ENCODE measurements at regions not wholly inside any gene's neighbourhood (a gene's known extent, or its start where the extent isn't known, plus 50 kb on each side); places are given as distances from the start of the nearest gene placed in this dataset.

DNA sequence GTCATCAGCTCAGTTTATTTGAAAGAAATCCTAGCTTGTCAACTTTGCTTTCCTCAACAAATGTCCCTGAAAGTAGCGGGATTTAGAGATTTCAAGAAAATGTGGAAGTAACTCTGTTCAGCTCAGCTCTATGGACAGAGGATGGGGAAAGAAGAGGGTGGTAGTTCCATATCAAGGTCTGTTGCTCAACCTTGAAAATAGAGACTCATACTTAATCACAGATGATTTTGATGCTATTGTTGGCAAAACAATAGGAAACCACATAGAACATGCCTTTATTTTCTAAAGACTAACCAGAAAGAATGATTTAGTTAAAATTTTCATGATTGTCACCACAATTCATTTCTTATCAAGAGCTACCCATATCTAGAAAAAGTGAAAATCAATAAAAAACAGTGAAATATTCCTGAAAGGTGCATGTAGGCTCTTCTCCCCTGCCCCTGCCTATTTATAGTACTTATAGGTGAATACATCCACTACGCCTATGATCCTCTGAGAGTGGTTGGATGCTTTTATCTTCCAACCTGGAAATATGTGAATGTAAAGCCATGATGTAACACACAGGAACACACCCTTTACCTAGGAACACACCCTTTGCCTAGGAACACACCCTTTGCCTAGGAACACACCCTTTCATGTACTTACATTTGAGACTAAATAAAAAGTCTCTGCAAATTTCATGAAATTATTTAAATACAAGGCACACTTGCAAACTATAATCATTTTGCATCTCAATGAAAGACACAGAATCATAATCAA lies 65.8 kb downstream of the ETAA1 start:
- no peaks in the 10 kb centered on the region for H3K36me3 ChIP-seq (ENCODE audit: control insufficient read depth in 3 of 3, insufficient read depth in 2 of 3, low read depth in 1 of 3, low read length in 3 of 3)
- no peak overlapping the region for H3K27ac ChIP-seq (ENCODE audit: low read depth in 1 of 3, low read length in 2 of 3)
- DNase-seq: peak in 1 of 2 donors; percentile 18
- FAIRE-seq: no peak
- WGBS, 3 donors: 77 to 88% (median 81%) methylated on average over 2 of the region's 2 CpGs
- H3K4me3 ChIP-seq (ENCODE audit: low read depth in 1 of 3, low read length in 3 of 3): no peak overlapping the region
- H3K4me1 ChIP-seq (ENCODE audit: control insufficient read depth in 3 of 3, insufficient read depth in 2 of 3, low read depth in 1 of 3, low read length in 2 of 3): no peaks in the 10 kb centered on the region
- H3K9me3 ChIP-seq (ENCODE audit: control insufficient read depth in 2 of 2, insufficient read depth in 1 of 2, low read depth in 1 of 2, low read length in 1 of 2): no peaks in the 10 kb centered on the region
- H3K27me3 ChIP-seq (ENCODE audit: control insufficient read depth in 3 of 3, insufficient read depth in 3 of 3, low read length in 3 of 3): no peaks in the 10 kb centered on the region

DNA sequence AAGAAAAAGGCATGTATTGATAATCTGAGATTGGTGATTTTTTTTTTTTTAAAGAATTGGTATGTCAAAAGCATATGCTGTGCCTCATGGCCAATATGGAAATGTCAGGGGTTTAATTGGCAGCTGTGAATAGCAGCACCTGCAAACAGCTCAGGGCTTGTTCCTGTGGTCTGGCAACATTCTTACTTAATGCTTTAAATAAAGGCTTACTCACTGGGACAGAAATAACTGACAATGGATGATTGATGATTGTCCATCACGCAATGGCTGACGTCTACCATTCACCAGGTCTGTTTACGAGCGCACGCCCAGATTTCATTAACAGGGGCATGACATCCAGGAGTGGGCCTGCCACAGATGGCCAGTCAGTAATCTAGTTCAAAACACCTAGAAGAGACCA lies 66.7 kb downstream of the ETAA1 start:
- no peak for DNase-seq

DNA sequence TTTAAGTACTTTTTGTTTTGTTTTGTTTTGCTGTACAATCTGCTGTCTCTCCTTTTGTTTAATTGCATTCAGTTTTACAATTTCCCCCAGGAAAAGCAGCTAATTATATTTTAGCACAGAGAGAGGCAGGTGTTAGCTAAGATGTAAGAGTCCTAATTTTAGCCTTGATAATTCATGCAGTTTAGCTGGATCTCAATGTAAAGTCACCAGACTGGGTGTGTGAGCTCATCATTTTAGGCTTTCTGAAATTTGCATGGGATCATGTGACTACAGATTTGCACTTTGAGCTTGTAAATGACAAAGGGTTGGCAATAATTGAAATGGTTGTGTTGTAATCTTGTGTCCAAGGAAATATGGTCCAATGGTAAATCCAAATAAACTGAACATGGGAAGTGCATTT lies 68.5 kb downstream of the ETAA1 start:
- H3K4me1 ChIP-seq (ENCODE audit: control insufficient read depth in 3 of 3, insufficient read depth in 2 of 3, low read depth in 1 of 3, low read length in 2 of 3): no peaks in the 10 kb centered on the region
- no peaks in the 10 kb centered on the region for H3K36me3 ChIP-seq (ENCODE audit: control insufficient read depth in 3 of 3, insufficient read depth in 2 of 3, low read depth in 1 of 3, low read length in 3 of 3)
- peak in 1 of 2 donors; percentile 3 for DNase-seq
- no peaks in the 10 kb centered on the region for H3K27me3 ChIP-seq (ENCODE audit: control insufficient read depth in 3 of 3, insufficient read depth in 3 of 3, low read length in 3 of 3)
- no peak for FAIRE-seq
- H3K4me3 ChIP-seq (ENCODE audit: low read depth in 1 of 3, low read length in 3 of 3): no peak overlapping the region
- no peak overlapping the region for H3K27ac ChIP-seq (ENCODE audit: low read depth in 1 of 3, low read length in 2 of 3)
- H3K9me3 ChIP-seq (ENCODE audit: control insufficient read depth in 2 of 2, insufficient read depth in 1 of 2, low read depth in 1 of 2, low read length in 1 of 2): no peaks in the 10 kb centered on the region

More for the DNA sequence above, 66.7 kb downstream of the ETAA1 start:
- Histone ChIP-seq H3K36me3 (ENCODE audit: control insufficient read depth in 3 of 3, insufficient read depth in 2 of 3, low read depth in 1 of 3, low read length in 3 of 3) (no peaks in the 10 kb centered on the region), H3K4me1 (ENCODE audit: control insufficient read depth in 3 of 3, insufficient read depth in 2 of 3, low read depth in 1 of 3, low read length in 2 of 3) (no peaks in the 10 kb centered on the region), H3K9me3 (ENCODE audit: control insufficient read depth in 2 of 2, insufficient read depth in 1 of 2, low read depth in 1 of 2, low read length in 1 of 2) (no peaks in the 10 kb centered on the region), H3K4me3 (ENCODE audit: low read depth in 1 of 3, low read length in 3 of 3) (no peak overlapping the region), H3K27ac (ENCODE audit: low read depth in 1 of 3, low read length in 2 of 3) (no peak overlapping the region), H3K27me3 (ENCODE audit: control insufficient read depth in 3 of 3, insufficient read depth in 3 of 3, low read length in 3 of 3) (no peaks in the 10 kb centered on the region)
- WGBS, 3 donors: 67 to 77% (median 76%) methylated on average over 5 of the region's 5 CpGs
- FAIRE-seq: no peak

DNA sequence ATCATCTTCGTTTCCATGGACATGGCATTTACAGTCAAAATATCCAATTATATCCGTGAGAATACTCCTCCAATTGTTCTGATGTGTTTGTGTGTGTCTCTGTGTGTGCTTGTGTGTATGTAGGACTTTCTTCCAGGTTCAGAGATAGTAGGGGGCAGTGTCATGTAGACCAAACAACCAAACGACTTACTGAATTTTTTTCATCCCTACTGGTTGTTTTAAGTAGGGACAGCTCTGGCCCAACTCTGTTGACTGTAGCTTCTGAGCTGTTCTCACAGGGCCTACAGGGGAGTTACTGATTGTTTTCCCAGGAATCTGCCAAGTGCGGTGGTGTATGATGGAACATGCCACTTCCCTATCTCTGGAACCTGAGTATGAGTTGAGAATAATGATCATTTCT lies 69.6 kb downstream of the ETAA1 start:
- 50 to 61% (median 55%) methylated on average over 4 of the region's 4 CpGs for WGBS, 3 donors
- H3K27ac ChIP-seq (ENCODE audit: low read depth in 1 of 3, low read length in 2 of 3): no peak overlapping the region
- no peak for FAIRE-seq
- H3K4me1 ChIP-seq (ENCODE audit: control insufficient read depth in 3 of 3, insufficient read depth in 2 of 3, low read depth in 1 of 3, low read length in 2 of 3): no peaks in the 10 kb centered on the region
- no peak overlapping the region for H3K4me3 ChIP-seq (ENCODE audit: low read depth in 1 of 3, low read length in 3 of 3)
- H3K27me3 ChIP-seq (ENCODE audit: control insufficient read depth in 3 of 3, insufficient read depth in 3 of 3, low read length in 3 of 3): no peaks in the 10 kb centered on the region
- DNase-seq: no peak
- no peaks in the 10 kb centered on the region for H3K9me3 ChIP-seq (ENCODE audit: control insufficient read depth in 2 of 2, insufficient read depth in 1 of 2, low read depth in 1 of 2, low read length in 1 of 2)
- no peaks in the 10 kb centered on the region for H3K36me3 ChIP-seq (ENCODE audit: control insufficient read depth in 3 of 3, insufficient read depth in 2 of 3, low read depth in 1 of 3, low read length in 3 of 3)

DNA sequence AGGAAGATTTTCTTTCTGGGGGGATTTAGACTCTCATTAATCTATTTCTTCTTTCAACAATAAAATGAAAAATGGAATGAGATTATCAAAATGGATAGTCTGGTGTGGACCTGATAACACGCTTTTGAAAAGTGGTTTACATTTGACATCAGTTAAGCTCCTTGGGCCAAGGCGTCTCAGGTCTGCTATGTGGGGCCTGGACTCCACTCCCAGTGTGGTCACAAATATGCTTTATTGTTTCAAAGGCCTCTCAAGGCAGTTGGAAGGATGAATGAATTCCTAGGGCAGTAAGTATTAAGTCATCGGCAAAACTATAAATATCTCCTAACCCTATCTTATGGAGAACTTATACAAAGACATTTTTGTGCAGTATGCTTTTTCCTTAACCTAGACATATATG lies 74.5 kb downstream of the ETAA1 start:
- DNase-seq (no peak), FAIRE-seq (no peak)
- Histone ChIP-seq H3K36me3 (ENCODE audit: control insufficient read depth in 3 of 3, insufficient read depth in 2 of 3, low read depth in 1 of 3, low read length in 3 of 3) (no peaks in the 10 kb centered on the region), H3K27ac (ENCODE audit: low read depth in 1 of 3, low read length in 2 of 3) (no peak overlapping the region), H3K4me3 (ENCODE audit: low read depth in 1 of 3, low read length in 3 of 3) (no peak overlapping the region), H3K9me3 (ENCODE audit: control insufficient read depth in 2 of 2, insufficient read depth in 1 of 2, low read depth in 1 of 2, low read length in 1 of 2) (no peaks in the 10 kb centered on the region), H3K27me3 (ENCODE audit: control insufficient read depth in 3 of 3, insufficient read depth in 3 of 3, low read length in 3 of 3) (no peaks in the 10 kb centered on the region), H3K4me1 (ENCODE audit: control insufficient read depth in 3 of 3, insufficient read depth in 2 of 3, low read depth in 1 of 3, low read length in 2 of 3) (no peaks in the 10 kb centered on the region)
- WGBS, 3 donors: 81 to 89% (median 87%) methylated on average over 3 of the region's 3 CpGs

DNA sequence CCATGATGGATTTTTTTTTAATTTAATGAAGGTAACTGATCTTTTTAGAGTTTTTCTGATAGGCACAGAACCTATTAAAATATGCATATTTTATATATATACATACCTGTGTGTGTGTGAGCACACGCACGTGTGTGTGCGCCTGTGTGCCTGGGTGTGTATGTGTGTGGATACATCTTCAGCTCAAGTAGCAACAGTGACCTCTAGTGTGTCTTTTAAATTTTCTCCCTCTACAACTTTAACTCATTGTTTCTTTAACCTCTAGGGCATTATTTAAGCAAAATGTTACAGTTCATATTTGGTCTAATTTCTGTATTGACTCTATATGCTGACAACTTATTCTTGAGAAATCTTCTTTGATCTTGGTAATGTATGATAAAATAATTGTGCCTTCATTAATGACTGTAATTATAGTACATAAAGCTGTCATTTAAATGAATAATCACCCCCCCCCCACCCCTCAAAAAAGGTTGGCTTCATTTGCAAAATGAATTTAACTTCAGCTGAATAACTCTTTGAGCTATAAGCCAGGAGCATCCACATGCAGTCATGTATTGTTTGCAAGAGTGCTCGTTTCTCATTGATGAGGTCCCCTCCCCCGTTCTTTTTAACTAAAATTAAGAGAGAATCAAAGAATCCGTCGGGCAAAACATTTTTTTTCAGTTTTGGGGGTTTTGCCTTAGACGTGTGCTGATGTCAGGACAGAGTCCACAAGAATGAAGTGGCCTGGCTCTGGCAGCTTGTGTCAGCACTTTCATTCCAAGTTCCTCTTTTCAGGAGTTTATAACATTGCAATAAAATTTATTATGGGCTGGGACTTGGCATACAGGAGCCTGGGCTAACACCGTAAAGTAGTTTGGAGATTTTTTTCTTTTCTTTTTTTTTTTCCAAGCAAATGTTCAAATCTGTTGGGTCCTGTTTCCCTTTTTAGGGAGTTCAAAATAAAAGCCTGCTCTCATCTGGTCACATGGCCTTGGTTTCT lies 80.0 kb downstream of the ETAA1 start:
- no peaks in the 10 kb centered on the region for H3K9me3 ChIP-seq (ENCODE audit: control insufficient read depth in 2 of 2, insufficient read depth in 1 of 2, low read depth in 1 of 2, low read length in 1 of 2)
- H3K27me3 ChIP-seq (ENCODE audit: control insufficient read depth in 3 of 3, insufficient read depth in 3 of 3, low read length in 3 of 3): no peaks in the 10 kb centered on the region
- no peak for FAIRE-seq
- peak; percentile 53 to 59 for DNase-seq
- peaks cover 0 to 9% (median 0%) of the 10 kb centered on the region in 3 donors for H3K4me1 ChIP-seq (ENCODE audit: control insufficient read depth in 3 of 3, insufficient read depth in 2 of 3, low read depth in 1 of 3, low read length in 2 of 3)
- no peak overlapping the region for H3K4me3 ChIP-seq (ENCODE audit: low read depth in 1 of 3, low read length in 3 of 3)
- H3K27ac ChIP-seq (ENCODE audit: low read depth in 1 of 3, low read length in 2 of 3): no peak overlapping the region
- 12 to 27% (median 22%) methylated on average over 9 of the region's 9 CpGs for WGBS, 3 donors
- no peaks in the 10 kb centered on the region for H3K36me3 ChIP-seq (ENCODE audit: control insufficient read depth in 3 of 3, insufficient read depth in 2 of 3, low read depth in 1 of 3, low read length in 3 of 3)

DNA sequence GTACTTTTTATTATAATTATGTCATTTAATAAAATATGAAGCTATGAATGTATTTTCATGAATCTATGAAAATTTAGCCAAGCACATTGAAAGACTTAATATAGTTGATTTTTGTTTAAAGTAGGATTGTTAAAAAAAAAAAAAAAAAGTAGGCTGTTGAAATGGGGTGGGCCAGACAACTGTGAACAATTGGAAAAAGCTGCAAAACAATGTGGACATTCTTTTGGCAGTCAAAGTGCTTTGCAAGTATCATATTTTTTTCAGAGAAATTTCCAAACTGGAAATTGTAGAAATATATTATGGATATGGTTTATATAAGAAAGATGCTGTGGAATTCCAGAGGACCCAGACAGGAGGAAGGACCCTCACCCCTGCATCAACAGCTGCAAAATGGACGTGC lies 82.1 kb downstream of the ETAA1 start:
- Histone ChIP-seq H3K27me3 (ENCODE audit: control insufficient read depth in 3 of 3, insufficient read depth in 3 of 3, low read length in 3 of 3) (no peaks in the 10 kb centered on the region), H3K4me1 (ENCODE audit: control insufficient read depth in 3 of 3, insufficient read depth in 2 of 3, low read depth in 1 of 3, low read length in 2 of 3) (peaks cover 0 to 9% (median 0%) of the 10 kb centered on the region in 3 donors), H3K36me3 (ENCODE audit: control insufficient read depth in 3 of 3, insufficient read depth in 2 of 3, low read depth in 1 of 3, low read length in 3 of 3) (no peaks in the 10 kb centered on the region), H3K27ac (ENCODE audit: low read depth in 1 of 3, low read length in 2 of 3) (no peak overlapping the region), H3K4me3 (ENCODE audit: low read depth in 1 of 3, low read length in 3 of 3) (no peak overlapping the region), H3K9me3 (ENCODE audit: control insufficient read depth in 2 of 2, insufficient read depth in 1 of 2, low read depth in 1 of 2, low read length in 1 of 2) (no peaks in the 10 kb centered on the region)
- FAIRE-seq (no peak), DNase-seq (no peak)
- 44 to 60% (median 55%) methylated on average over 1 of the region's 1 CpG for WGBS, 3 donors

DNA sequence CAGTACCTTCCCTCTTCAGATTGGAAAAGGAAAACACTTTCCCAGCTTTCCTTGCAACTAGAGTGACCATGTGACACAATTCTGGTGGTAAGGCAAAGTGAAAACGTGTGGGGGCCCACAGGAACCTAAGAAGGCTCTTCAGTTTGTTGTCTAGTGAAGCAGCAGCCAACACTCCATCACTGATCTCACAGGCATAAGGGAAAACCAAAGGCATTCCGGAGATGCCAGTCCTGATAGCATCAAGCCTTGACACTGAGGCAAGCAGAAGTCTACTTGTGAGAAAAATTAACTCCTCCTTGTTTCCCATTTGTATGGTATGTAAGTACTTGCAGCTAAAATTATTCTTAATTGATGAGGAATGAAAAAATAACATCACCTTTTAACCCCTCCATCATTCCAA lies 88.3 kb downstream of the ETAA1 start:
- H3K4me1 ChIP-seq (ENCODE audit: control insufficient read depth in 3 of 3, insufficient read depth in 2 of 3, low read depth in 1 of 3, low read length in 2 of 3): no peaks in the 10 kb centered on the region
- H3K4me3 ChIP-seq (ENCODE audit: low read depth in 1 of 3, low read length in 3 of 3): no peak overlapping the region
- no peak for DNase-seq
- no peaks in the 10 kb centered on the region for H3K9me3 ChIP-seq (ENCODE audit: control insufficient read depth in 2 of 2, insufficient read depth in 1 of 2, low read depth in 1 of 2, low read length in 1 of 2)
- FAIRE-seq: no peak
- 49 to 54% (median 51%) methylated on average over 2 of the region's 2 CpGs for WGBS, 3 donors
- no peaks in the 10 kb centered on the region for H3K27me3 ChIP-seq (ENCODE audit: control insufficient read depth in 3 of 3, insufficient read depth in 3 of 3, low read length in 3 of 3)
- H3K36me3 ChIP-seq (ENCODE audit: control insufficient read depth in 3 of 3, insufficient read depth in 2 of 3, low read depth in 1 of 3, low read length in 3 of 3): no peaks in the 10 kb centered on the region
- no peak overlapping the region for H3K27ac ChIP-seq (ENCODE audit: low read depth in 1 of 3, low read length in 2 of 3)

Measured in small intestine (tissue), 7 donors.